NCI-H526 treated with DMSO at 0.1 percent for 48 hours (cell line): ENCODE measurements at regions not wholly inside any gene's neighbourhood (a gene's known extent, or its start where the extent isn't known, plus 50 kb on each side); places are given as distances from the start of the nearest gene placed in this dataset.

ENCODE experiments used
- DNase-seq: peaks from one replicate; lab custom pipeline; 2025; lab: John Stamatoyannopoulos, UW

- DNase-seq, result no peak
Measured at GRCh38 chr9:80906728-80907127, 782.6 kb downstream of the TLE1 start.

GRCh38 chr9:80899208-80899607 is 790.1 kb downstream of the TLE1 start:
- no peak for DNase-seq

GRCh38 chr9:80893190-80893589 is 796.2 kb downstream of the TLE1 start:
- no peak for DNase-seq

GRCh38 chr9:80892703-80893102 is 796.6 kb downstream of the TLE1 start:
- DNase-seq, result no peak

- DNase-seq, result no peak
Measured at GRCh38 chr9:80890124-80890523, 799.2 kb downstream of the TLE1 start.

- DNase-seq, result no peak
Measured at GRCh38 chr9:80885894-80886293, 803.5 kb downstream of the TLE1 start.

DNA sequence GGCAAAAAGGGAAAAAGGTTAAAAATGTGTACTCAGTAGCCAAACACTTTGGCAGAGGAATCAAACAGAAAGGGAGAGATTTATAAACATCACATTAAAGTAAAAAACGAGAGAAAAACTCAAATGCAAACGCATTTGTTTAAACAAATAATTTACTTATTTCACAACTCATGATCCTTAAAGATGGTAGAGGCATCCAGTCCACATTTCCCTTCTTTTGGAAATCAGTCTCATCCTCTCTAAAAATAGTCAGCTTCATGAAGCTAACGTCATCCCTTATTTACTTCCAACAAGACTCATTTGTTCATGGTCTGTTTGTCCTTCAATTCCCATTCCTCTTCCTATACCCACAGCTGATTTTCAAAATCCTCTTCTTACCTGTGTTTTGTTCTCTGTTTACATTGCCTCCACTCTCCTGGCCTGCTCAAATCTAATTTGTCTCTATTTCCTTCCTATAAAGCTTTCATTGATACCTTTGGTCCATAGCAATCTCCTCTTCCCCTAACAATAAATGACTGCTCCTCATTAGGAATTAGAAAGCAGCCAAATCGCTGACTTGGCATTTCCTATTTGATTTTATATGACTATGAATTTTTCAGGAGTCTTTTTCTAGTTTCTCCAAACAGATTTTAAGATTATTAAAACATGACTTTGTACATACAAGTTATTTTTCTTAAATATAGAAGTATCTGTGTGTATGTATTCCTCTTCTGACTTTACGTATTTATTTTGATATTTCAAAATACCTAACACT is 805.3 kb downstream of the TLE1 start:
- no peak for DNase-seq

DNA sequence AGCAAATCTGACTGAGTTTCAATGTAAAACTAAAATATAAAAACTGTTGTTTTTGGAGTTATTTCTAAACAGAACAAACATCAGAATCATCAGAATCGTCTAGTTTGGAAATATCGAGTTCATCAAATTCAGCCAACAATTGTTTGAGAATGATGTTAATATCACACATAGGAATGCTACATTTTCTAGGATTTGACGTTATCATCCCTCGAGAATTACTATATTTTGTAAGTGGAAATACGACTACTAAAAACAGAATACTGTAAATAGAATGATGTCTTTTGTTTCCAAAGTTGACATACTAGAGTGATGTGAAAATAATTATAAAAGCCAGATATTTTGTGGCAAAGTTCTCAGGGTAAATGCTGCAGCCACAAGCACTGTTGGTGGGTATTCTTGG is 805.9 kb downstream of the TLE1 start:
- no peak for DNase-seq

- DNase-seq, result no peak
Measured at GRCh38 chr9:80881940-80882339, 807.4 kb downstream of the TLE1 start.

- no peak for DNase-seq
Measured at GRCh38 chr9:80881320-80881719, 808.0 kb downstream of the TLE1 start.

DNA sequence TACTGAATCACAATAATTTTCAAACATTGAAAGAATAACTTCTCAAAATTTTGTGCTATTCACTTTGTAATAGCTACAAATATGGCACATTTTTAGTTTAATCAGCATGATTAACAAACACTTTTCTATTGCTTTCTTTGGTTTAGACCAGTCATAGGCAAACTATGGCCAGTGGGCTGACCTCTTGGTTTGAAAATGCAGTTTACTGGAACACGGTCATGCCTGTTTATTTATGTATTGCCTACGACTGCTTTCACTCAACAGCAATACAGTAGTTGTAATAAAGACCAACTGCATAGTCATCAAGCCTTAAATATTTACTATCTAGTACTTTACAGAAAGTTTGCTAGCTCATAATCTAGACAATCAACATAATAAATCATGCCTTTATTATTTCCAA is 810.8 kb downstream of the TLE1 start:
- DNase-seq, result no peak

GRCh38 chr9:80875947-80876346 is 813.4 kb downstream of the TLE1 start:
- no peak for DNase-seq

- no peak for DNase-seq
Measured at GRCh38 chr9:80874276-80874675, 815.1 kb downstream of the TLE1 start.

- no peak for DNase-seq
Measured at GRCh38 chr9:80873861-80874260, 815.5 kb downstream of the TLE1 start.

GRCh38 chr9:80871596-80871995 is 817.8 kb downstream of the TLE1 start:
- no peak for DNase-seq

DNA sequence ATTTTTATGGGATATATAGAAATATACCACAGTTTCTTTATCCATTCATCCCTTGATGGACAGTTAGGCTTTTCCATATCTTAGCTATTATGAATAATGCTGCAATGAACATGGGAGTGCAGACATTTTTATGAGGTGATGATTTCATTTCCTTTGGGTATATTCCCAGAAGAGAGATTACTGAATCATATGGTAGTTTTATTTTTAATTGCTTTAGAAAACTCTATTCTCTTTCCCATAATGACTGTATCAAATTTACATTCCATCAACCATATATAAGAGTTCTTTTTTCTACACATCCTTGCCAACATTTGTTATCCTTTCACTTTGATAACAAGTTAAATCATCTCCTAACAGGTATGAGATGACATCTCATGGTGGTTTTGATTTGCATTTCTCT is 821.6 kb downstream of the TLE1 start:
- no peak for DNase-seq

- no peak for DNase-seq
Measured at GRCh38 chr9:80866576-80867227, 822.6 kb downstream of the TLE1 start.

DNA sequence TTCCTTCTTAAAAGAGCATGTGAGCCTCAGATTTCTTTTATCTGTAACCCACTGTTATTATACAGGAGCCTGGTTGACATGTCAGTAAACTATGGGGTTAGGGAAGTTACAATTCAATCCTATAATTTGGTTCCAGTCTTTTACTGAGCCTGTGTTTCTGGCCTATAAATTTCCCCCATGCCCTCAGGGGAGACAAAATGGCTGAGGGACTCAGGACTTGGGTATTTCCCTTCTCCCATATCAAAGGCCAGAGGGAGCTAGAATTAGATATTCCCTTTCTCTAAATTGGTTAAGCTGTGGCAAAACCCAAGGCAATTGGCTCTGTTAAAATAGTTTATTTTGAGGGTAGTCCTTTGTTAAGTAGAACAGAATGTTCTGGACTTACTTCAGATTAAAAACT is 823.2 kb downstream of the TLE1 start:
- DNase-seq, result no peak

- no peak for DNase-seq
Measured at GRCh38 chr9:80843028-80843427, 846.3 kb downstream of the TLE1 start.

GRCh38 chr9:80842389-80842788 is 847.0 kb downstream of the TLE1 start:
- DNase-seq, result no peak

- DNase-seq, result no peak
Measured at GRCh38 chr9:80841888-80842287, 847.5 kb downstream of the TLE1 start.

- DNase-seq, result no peak
Measured at GRCh38 chr9:80839821-80840675, 849.3 kb downstream of the TLE1 start.

DNA sequence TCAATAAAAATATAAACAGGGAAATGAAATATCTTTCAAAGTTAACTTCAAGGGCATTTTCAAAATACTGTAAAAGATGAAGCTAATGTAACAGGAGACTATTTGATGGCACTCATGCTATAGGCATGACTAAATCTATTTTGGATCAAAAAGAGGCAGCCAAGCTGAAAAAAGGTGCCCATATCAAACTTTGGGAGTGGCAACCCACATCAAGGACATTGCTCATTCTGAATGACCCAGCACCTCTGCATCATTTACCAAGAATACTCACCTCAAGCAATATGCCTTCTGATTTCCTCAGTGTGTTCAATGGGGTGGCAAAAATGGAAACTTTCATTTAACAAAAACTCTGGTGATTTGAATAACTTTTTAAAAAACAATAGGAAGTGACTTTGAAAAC is 853.3 kb downstream of the TLE1 start:
- no peak for DNase-seq
